ENCODE measurements at regions not wholly inside any gene's neighbourhood (a gene's known extent, or its start where the extent isn't known, plus 50 kb on each side); places are given as distances from the start of the nearest gene placed in this dataset.

DNA sequence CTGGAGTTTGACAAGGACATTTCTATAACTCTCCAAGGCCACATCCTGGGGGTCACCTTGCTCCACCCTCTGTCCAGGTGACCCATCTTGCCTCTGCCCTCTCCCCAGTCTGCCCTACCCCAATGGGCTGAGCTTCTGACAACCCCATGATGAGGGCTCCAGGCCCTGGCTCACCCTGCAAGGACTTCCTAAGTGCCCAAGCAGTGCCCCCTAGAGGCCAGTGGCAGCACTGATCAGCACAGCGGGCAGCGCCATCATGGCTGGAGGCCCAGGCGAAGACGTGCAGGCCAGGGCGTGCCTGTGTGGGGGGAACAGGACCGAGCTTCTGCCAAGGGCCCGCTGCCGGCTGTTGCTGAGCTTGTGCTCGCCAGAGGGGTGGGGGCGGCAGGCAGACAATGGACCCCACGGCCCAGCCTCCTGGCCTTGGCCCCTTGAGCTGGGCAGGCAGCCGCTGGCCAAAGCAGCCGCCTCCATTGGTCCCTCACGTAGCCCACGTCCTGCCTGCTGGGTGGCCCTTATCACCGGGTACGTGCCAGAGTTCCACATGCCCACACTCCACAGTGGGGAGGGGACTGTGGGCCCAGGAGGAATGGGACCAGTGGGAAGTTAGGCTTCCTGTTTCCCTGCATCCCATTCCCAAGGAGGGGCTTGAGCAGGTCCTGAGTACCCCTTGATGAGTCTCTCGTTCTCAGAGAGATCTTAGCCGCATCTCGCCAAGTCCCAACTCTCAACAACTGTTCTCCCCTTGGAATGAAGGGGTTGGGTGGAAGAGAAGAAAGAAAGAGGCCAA is 64.3 kb downstream of the MRPL14 start (continued):
- TF ChIP-seq, protein P1, sequence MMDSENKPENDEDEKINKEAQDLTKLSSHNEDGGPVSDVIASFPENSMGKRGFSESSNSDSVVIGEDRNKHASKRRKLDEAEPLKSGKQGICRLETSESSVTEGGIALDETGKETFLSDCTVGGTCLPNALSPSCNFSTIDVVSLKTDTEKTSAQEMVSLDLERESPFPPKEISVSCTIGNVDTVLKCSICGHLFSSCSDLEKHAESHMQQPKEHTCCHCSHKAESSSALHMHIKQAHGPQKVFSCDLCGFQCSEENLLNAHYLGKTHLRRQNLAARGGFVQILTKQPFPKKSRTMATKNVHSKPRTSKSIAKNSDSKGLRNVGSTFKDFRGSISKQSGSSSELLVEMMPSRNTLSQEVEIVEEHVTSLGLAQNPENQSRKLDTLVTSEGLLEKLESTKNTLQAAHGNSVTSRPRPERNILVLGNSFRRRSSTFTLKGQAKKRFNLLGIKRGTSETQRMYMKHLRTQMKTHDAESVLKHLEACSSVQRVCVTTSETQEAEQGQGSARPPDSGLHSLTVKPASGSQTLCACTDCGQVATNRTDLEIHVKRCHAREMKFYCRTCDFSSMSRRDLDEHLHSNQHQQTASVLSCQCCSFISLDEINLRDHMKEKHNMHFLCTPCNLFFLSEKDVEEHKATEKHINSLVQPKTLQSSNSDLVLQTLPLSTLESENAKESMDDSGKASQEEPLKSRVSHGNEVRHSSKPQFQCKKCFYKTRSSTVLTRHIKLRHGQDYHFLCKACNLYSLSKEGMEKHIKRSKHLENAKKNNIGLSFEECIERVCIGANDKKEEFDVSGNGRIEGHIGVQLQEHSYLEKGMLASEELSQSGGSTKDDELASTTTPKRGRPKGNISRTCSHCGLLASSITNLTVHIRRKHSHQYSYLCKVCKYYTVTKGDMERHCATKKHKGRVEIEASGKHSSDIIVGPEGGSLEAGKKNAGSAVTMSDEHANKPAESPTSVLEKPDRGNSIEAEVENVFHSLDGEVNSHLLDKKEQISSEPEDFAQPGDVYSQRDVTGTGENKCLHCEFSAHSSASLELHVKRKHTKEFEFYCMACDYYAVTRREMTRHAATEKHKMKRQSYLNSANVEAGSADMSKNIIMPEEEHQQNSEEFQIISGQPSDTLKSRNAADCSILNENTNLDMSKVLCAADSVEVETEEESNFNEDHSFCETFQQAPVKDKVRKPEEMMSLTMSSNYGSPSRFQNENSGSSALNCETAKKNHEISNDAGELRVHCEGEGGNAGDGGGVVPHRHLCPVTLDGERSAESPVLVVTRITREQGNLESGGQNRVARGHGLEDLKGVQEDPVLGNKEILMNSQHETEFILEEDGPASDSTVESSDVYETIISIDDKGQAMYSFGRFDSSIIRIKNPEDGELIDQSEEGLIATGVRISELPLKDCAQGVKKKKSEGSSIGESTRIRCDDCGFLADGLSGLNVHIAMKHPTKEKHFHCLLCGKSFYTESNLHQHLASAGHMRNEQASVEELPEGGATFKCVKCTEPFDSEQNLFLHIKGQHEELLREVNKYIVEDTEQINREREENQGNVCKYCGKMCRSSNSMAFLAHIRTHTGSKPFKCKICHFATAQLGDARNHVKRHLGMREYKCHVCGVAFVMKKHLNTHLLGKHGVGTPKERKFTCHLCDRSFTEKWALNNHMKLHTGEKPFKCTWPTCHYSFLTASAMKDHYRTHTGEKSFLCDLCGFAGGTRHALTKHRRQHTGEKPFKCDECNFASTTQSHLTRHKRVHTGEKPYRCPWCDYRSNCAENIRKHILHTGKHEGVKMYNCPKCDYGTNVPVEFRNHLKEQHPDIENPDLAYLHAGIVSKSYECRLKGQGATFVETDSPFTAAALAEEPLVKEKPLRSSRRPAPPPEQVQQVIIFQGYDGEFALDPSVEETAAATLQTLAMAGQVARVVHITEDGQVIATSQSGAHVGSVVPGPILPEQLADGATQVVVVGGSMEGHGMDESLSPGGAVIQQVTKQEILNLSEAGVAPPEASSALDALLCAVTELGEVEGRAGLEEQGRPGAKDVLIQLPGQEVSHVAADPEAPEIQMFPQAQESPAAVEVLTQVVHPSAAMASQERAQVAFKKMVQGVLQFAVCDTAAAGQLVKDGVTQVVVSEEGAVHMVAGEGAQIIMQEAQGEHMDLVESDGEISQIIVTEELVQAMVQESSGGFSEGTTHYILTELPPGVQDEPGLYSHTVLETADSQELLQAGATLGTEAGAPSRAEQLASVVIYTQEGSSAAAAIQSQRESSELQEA (CRISPR knock-in tag; IDR thresholded peaks at IDR 0.05; ENCODE audit: not compliant biosample characterization) = peak; percentile 85
- TF ChIP-seq SP1 (IDR thresholded peaks at IDR 0.05) (no peak), SP1 (CRISPR knock-in tag; IDR thresholded peaks at IDR 0.05) (0 out of 2 replicates have a peak, but pooled peaks have one; percentile 16), ONECUT2 (CRISPR knock-in tag; IDR thresholded peaks at IDR 0.05) (no peak), REPIN1 (CRISPR knock-in tag; IDR thresholded peaks at IDR 0.05; ENCODE audit: borderline replicate concordance, low read depth) (no peak), AHR (CRISPR knock-in tag; IDR thresholded peaks at IDR 0.05) (peak; percentile 70; the same call in 1 of the 2 replicates), ZSCAN25 (CRISPR knock-in tag; IDR thresholded peaks at IDR 0.05) (peak; percentile 39; the same call in 1 of the 2 replicates), THAP11 (CRISPR knock-in tag; IDR thresholded peaks at IDR 0.05) (no peak), MBD4 (IDR thresholded peaks at IDR 0.05; ENCODE audit: borderline replicate concordance, low read length) (no peak), ZNF792 (CRISPR knock-in tag; IDR thresholded peaks at IDR 0.05) (peak; percentile 21; the same call in 1 of the 2 replicates), SMARCE1 (IDR thresholded peaks at IDR 0.05; ENCODE audit: borderline replicate concordance) (no peak), ZNF33A (CRISPR knock-in tag; IDR thresholded peaks at IDR 0.05; ENCODE audit: borderline replicate concordance) (no peak), SAP130 (CRISPR knock-in tag; IDR thresholded peaks at IDR 0.05; ENCODE audit: low read depth) (peak; percentile 63), NONO (IDR thresholded peaks at IDR 0.05) (no peak), NONO (CRISPR knock-in tag; conservative IDR thresholded peaks at IDR 0.05) (peak; percentile 56; the same call in 1 of the 2 replicates)
- TF ChIP-seq, protein P2, sequence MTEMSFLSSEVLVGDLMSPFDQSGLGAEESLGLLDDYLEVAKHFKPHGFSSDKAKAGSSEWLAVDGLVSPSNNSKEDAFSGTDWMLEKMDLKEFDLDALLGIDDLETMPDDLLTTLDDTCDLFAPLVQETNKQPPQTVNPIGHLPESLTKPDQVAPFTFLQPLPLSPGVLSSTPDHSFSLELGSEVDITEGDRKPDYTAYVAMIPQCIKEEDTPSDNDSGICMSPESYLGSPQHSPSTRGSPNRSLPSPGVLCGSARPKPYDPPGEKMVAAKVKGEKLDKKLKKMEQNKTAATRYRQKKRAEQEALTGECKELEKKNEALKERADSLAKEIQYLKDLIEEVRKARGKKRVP (CRISPR knock-in tag; IDR thresholded peaks at IDR 0.05) = no peak
- TF ChIP-seq, protein P3, sequence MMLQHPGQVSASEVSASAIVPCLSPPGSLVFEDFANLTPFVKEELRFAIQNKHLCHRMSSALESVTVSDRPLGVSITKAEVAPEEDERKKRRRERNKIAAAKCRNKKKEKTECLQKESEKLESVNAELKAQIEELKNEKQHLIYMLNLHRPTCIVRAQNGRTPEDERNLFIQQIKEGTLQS (CRISPR knock-in tag; IDR thresholded peaks at IDR 0.05) = no peak
- TF ChIP-seq, protein P4, sequence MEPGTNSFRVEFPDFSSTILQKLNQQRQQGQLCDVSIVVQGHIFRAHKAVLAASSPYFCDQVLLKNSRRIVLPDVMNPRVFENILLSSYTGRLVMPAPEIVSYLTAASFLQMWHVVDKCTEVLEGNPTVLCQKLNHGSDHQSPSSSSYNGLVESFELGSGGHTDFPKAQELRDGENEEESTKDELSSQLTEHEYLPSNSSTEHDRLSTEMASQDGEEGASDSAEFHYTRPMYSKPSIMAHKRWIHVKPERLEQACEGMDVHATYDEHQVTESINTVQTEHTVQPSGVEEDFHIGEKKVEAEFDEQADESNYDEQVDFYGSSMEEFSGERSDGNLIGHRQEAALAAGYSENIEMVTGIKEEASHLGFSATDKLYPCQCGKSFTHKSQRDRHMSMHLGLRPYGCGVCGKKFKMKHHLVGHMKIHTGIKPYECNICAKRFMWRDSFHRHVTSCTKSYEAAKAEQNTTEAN (CRISPR knock-in tag; conservative IDR thresholded peaks at IDR 0.05) = no peak
- TF ChIP-seq, protein P5, sequence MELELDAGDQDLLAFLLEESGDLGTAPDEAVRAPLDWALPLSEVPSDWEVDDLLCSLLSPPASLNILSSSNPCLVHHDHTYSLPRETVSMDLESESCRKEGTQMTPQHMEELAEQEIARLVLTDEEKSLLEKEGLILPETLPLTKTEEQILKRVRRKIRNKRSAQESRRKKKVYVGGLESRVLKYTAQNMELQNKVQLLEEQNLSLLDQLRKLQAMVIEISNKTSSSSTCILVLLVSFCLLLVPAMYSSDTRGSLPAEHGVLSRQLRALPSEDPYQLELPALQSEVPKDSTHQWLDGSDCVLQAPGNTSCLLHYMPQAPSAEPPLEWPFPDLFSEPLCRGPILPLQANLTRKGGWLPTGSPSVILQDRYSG (CRISPR knock-in tag; IDR thresholded peaks at IDR 0.05) = no peak
